ENCODE measurements at regions not wholly inside any gene's neighbourhood (a gene's known extent, or its start where the extent isn't known, plus 50 kb on each side); places are given as distances from the start of the nearest gene placed in this dataset.

DNA sequence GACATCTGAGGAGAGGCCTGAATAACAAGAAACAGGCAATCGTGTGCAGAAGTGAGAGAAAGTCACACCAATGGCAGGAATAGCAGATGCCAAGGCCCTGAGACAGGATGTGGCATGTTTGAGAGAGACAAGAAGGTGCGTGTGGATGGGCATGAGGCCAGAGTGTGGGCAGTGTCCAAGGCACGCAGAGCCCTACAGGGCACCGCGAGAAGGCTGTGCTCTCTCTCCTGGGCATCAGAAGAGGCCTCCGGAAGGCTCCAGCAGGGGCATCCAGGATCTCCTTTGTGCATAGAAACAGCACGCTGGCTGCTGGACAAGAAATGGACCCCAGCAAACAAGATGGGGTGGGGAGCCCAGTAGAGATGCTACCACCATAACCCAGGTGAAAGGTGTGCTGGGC lies 239.0 kb upstream of the RAB6C start:
- TF ChIP-seq, protein P1, sequence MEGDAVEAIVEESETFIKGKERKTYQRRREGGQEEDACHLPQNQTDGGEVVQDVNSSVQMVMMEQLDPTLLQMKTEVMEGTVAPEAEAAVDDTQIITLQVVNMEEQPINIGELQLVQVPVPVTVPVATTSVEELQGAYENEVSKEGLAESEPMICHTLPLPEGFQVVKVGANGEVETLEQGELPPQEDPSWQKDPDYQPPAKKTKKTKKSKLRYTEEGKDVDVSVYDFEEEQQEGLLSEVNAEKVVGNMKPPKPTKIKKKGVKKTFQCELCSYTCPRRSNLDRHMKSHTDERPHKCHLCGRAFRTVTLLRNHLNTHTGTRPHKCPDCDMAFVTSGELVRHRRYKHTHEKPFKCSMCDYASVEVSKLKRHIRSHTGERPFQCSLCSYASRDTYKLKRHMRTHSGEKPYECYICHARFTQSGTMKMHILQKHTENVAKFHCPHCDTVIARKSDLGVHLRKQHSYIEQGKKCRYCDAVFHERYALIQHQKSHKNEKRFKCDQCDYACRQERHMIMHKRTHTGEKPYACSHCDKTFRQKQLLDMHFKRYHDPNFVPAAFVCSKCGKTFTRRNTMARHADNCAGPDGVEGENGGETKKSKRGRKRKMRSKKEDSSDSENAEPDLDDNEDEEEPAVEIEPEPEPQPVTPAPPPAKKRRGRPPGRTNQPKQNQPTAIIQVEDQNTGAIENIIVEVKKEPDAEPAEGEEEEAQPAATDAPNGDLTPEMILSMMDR (IDR thresholded peaks at IDR 0.05), result no peak
- TF ChIP-seq POLR2A (IDR thresholded peaks at IDR 0.05), result no peak
- no peak for TF ChIP-seq POLR2AphosphoS5 (IDR thresholded peaks at IDR 0.05)

Data from prostate gland (tissue), 2 donors.